K562 (cell line): ENCODE measurements at regions not wholly inside any gene's neighbourhood (a gene's known extent, or its start where the extent isn't known, plus 50 kb on each side); places are given as distances from the start of the nearest gene placed in this dataset.

Experiments used
- ATAC-seq: fragments of 200-7000 bp; cut with Tn5 transposase; 3 replicates; pipeline ENCODE4 v1.9.1; 2020; ENCODE audit warnings: moderate library complexity
- BruUV-seq: library from RNA; stranded (reverse); fragments of 400-500 nt; replicated peaks from 2 replicates; lab custom pipeline; 2021; lab: Mats Ljungman, UMichigan
- CTCF ChIA-PET: fragments of 300-600 bp; formaldehyde crosslinking; extraction: SDS; loops from one replicate; lab custom pipeline; 2021; ENCODE audit warnings: low intra/inter-chr PET ratio; lab: Yijun Ruan, JAX
- POLR2A ChIA-PET: fragments of 300-600, 350-650 bp; sonication (Branson Sonifier 250); formaldehyde crosslinking; extraction: SDS; loops from one replicate; lab custom pipeline; 2021; ENCODE audit warnings: antibody characterized with exemption, inconsistent platforms; lab: Yijun Ruan, JAX
- DNase-seq, 4 experiments: peaks; one replicate each; pipeline versions ENCODE4 v3.0.0 to v3.0.0-alpha.2; 2011 to 2018; ENCODE audit warnings: low spot score in 3 of 4, mixed read lengths in 3 of 4; ENCODE audit errors: extremely low read depth in 1 of 4
- FAIRE-seq: peaks from 2 replicates; lab custom pipeline; 2011; peaks lifted over from hg19 to GRCh38; lab: Jason Lieb, UNC
- H2AFZ ChIP-seq: 2 replicates; pipeline ENCODE4 v1.6.0; 2011; ENCODE audit warnings: low read depth, low read length, control low read depth, inconsistent platforms
- H3K27ac ChIP-seq: fragments of 200-600 bp; 3 replicates; pipeline ENCODE4 v1.8.0; 2011; ENCODE audit warnings: low read depth, mild to moderate bottlenecking, control low read depth, inconsistent platforms, low read length, moderate library complexity, mixed read lengths; ENCODE audit errors: extremely low read depth
- H3K27me3 ChIP-seq, 2 experiments: fragments of 300-600 bp in 1 of 2; 2 replicates in 1 of 2; 3 replicates in 1 of 2; pipeline versions ENCODE4 v1.6.0 to v1.8.0; 2011; ENCODE audit warnings: inconsistent platforms in 2 of 2, low read length in 2 of 2, mild to moderate bottlenecking in 1 of 2, mixed read lengths in 1 of 2, moderate library complexity in 1 of 2; ENCODE audit not compliant: control insufficient read depth in 2 of 2, insufficient read depth in 2 of 2
- H3K36me3 ChIP-seq: fragments of 300-600 bp; 3 replicates; pipeline ENCODE4 v1.8.0; 2011; ENCODE audit warnings: mild to moderate bottlenecking, low read length, inconsistent platforms; ENCODE audit not compliant: control insufficient read depth, insufficient read depth
- H3K4me1 ChIP-seq, 2 experiments: fragments of 200-600 bp in 1 of 2; replicated peaks in 1 of 2; 2 replicates in 1 of 2; 3 replicates in 1 of 2; pipeline versions ENCODE4 v1.5.1 to v1.8.0; 2011; ENCODE audit warnings: inconsistent platforms in 2 of 2, low read length in 2 of 2, mild to moderate bottlenecking in 1 of 2, mixed read lengths in 1 of 2, moderate library complexity in 1 of 2; ENCODE audit not compliant: control insufficient read depth in 2 of 2, insufficient read depth in 2 of 2
- H3K4me2 ChIP-seq: 2 replicates; pipeline ENCODE4 v1.6.1; 2011; ENCODE audit warnings: low read length, control low read depth, inconsistent platforms, mixed read lengths; ENCODE audit not compliant: insufficient read depth
- H3K4me3 ChIP-seq: fragments of 200-600 bp; sonication (generic), shearing (Covaris generic); 2 replicates; pipeline ENCODE4 v1.5.1; 2016; ENCODE audit warnings: control low read depth, inconsistent platforms
- H3K79me2 ChIP-seq: fragments of 200-600 bp; 3 replicates; pipeline ENCODE4 v1.8.0; 2011; ENCODE audit warnings: low read length, inconsistent platforms; ENCODE audit not compliant: control insufficient read depth, insufficient read depth
- H3K9ac ChIP-seq, 2 experiments: 2 replicates each; pipeline versions ENCODE4 v1.6.0 to v1.6.1; 2011; ENCODE audit warnings: low read depth in 2 of 2, low read length in 2 of 2, control low read depth in 1 of 2, inconsistent platforms in 1 of 2, mild to moderate bottlenecking in 1 of 2, mixed read lengths in 1 of 2; ENCODE audit not compliant: insufficient read depth in 1 of 2
- H3K9me1 ChIP-seq: one replicate; pipeline ENCODE4 v1.6.0; 2011; ENCODE audit warnings: inconsistent platforms, mild to moderate bottlenecking, low read length, moderate library complexity; ENCODE audit not compliant: control insufficient read depth, insufficient read depth
- H3K9me3 ChIP-seq: replicated peaks from 2 replicates; pipeline ENCODE4 v1.5.1; 2011; ENCODE audit warnings: low read depth, low read length, inconsistent platforms; ENCODE audit not compliant: control insufficient read depth, insufficient read depth
- H4K20me1 ChIP-seq: replicated peaks from 2 replicates; pipeline ENCODE4 v1.6.1; 2011; ENCODE audit warnings: low read length, inconsistent platforms, mixed read lengths; ENCODE audit not compliant: control insufficient read depth, insufficient read depth
- RBM14 ChIP-seq: fragments of 200-400 bp; formaldehyde crosslinking; IDR thresholded peaks from 2 replicates; pipeline ENCODE4 v1.6.1; 2018; ENCODE audit warnings: low read depth, mild to moderate bottlenecking, low read length, moderate library complexity, borderline replicate concordance; ENCODE audit not compliant: insufficient read depth
- SFPQ ChIP-seq: fragments of 200-400 bp; formaldehyde crosslinking; IDR thresholded peaks from 2 replicates; pipeline ENCODE4 v1.6.1; 2017; ENCODE audit warnings: mild to moderate bottlenecking, low read depth, low read length, moderate library complexity
- ZNF212 ChIP-seq: fragments of 450-650 bp; formaldehyde crosslinking; IDR thresholded peaks from 2 replicates; pipeline ENCODE4 v1.4.0; 2020; ENCODE audit warnings: mild to moderate bottlenecking
- WGBS: fragments of 100-300 bp; shearing (Covaris generic); methylation state at CpG from one replicate; pipeline ENCODE4 v1.1.6; 2016; ENCODE audit warnings: low coverage, mixed read lengths; ENCODE audit not compliant: insufficient coverage; ENCODE audit errors: missing lambda C conversion rate; 5-methylcytosine and 5-hydroxymethylcytosine counted together
- in situ Hi-C: fragments of 300-500 bp; cut with MboI; formaldehyde crosslinking; loops from 4 replicates; pipeline ENCODE4 v1.15.0; 2018; ENCODE audit warnings: inconsistent platforms, mixed read lengths
- intact Hi-C: fragments of 100-400 bp; cut with micrococcal nuclease; formaldehyde crosslinking; loops from 2 replicates; pipeline ENCODE4 v1.14.2; 2022
- TF ChIP-seq, protein P1 (sequence below): conservative IDR thresholded peaks from 2 replicates; pipeline ENCODE4 v1.6.1; 2011; ENCODE audit warnings: low read depth, mild to moderate bottlenecking, low read length; ENCODE audit not compliant: control insufficient read depth

GRCh38 chr5:135707302-135707701 lies 127.2 kb upstream of the SLC25A48 start:
- Histone ChIP-seq H3K4me3 (no peak overlapping the region), H3K9me3 (no peaks in the 10 kb centered on the region), H3K36me3 (no peaks in the 10 kb centered on the region), H2AFZ (no peak overlapping the region), H3K9me1 (no peaks in the 10 kb centered on the region), H3K4me2 (no peak overlapping the region), H4K20me1 (peaks cover 7% of the 10 kb centered on the region; the same call in 1 of the 2 replicates), H3K27ac (no peak overlapping the region), H3K79me2 (no peaks in the 10 kb centered on the region), H3K9ac (no peak overlapping the region), H3K27me3 (peaks cover 2 to 34% of the 10 kb centered on the region in 2 experiments; a peak in 2 of 5 replicates), H3K4me1 (no peaks in the 10 kb centered on the region)
- FAIRE-seq (no peak), DNase-seq (no peak), ATAC-seq (no peak)
- POLR2A ChIA-PET: interaction anchor here (0.9 kb wide), 1 partner anchor 59 kb away, joined by 4 read pairs; no protein-coding TSS in a partner anchor
- BruUV-seq: no TSS peak
- CTCF ChIA-PET: no interaction called here
- intact Hi-C loops: no loop called here
- TF ChIP-seq RBM14 (no peak), SFPQ (no peak), ZNF212 (no peak)
- TF ChIP-seq, protein P1, sequence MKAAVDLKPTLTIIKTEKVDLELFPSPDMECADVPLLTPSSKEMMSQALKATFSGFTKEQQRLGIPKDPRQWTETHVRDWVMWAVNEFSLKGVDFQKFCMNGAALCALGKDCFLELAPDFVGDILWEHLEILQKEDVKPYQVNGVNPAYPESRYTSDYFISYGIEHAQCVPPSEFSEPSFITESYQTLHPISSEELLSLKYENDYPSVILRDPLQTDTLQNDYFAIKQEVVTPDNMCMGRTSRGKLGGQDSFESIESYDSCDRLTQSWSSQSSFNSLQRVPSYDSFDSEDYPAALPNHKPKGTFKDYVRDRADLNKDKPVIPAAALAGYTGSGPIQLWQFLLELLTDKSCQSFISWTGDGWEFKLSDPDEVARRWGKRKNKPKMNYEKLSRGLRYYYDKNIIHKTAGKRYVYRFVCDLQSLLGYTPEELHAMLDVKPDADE: no peak
- WGBS: 0% methylated on average over 5 of the region's 5 CpGs
- in situ Hi-C loops: no loop called here
